BJ (cell line): ENCODE measurements at regions not wholly inside any gene's neighbourhood (a gene's known extent, or its start where the extent isn't known, plus 50 kb on each side); places are given as distances from the start of the nearest gene placed in this dataset.

ENCODE experiments used
- CTCF ChIA-PET: fragments of 350-600 bp; formaldehyde crosslinking; extraction: SDS; loops from one replicate; lab custom pipeline; 2021; ENCODE audit warnings: antibody characterized with exemption, inconsistent platforms; lab: Yijun Ruan, JAX
- POLR2A ChIA-PET: fragments of 300-600 bp; sonication (Branson Sonifier 250); formaldehyde crosslinking; extraction: SDS; loops from one replicate; lab custom pipeline; 2021; ENCODE audit warnings: antibody characterized with exemption; lab: Charles Lee
- DNase-seq: peaks from one replicate; pipeline ENCODE4 v3.0.0-alpha.2; 2011; ENCODE audit warnings: low read depth
- H3K27me3 ChIP-seq: 2 replicates; pipeline ENCODE4 v1.6.0; 2011; ENCODE audit warnings: low read length; ENCODE audit not compliant: control insufficient read depth, insufficient read depth
- H3K36me3 ChIP-seq: 2 replicates; pipeline ENCODE4 v1.5.1; 2011; ENCODE audit warnings: low read length; ENCODE audit not compliant: control insufficient read depth, insufficient read depth
- H3K4me3 ChIP-seq: 2 replicates; pipeline ENCODE4 v1.5.1; 2011; ENCODE audit warnings: low read depth, mild to moderate bottlenecking, control low read depth, low read length
- CTCF ChIP-seq: IDR thresholded peaks from 2 replicates; pipeline ENCODE4 v1.5.1; 2011; ENCODE audit warnings: low read depth, mild to moderate bottlenecking, control low read depth, inconsistent platforms, low read length, moderate library complexity; ENCODE audit not compliant: insufficient read depth

GRCh38 chr4:33085709-33086108, 2365.5 kb downstream of the PCDH7 start:
- no peak for TF ChIP-seq CTCF
- Histone ChIP-seq H3K36me3 (no peaks in the 10 kb centered on the region), H3K27me3 (no peaks in the 10 kb centered on the region), H3K4me3 (no peak overlapping the region)
- CTCF ChIA-PET, result interaction anchor here (0.7 kb wide), 1 partner anchor 28 kb away, joined by 3 read pairs; no protein-coding TSS in a partner anchor
- POLR2A ChIA-PET, result no interaction called here
- no peak for DNase-seq

GRCh38 chr4:33086331-33086925, 2366.3 kb downstream of the PCDH7 start:
- no peaks in the 10 kb centered on the region for H3K36me3 ChIP-seq
- ChIA-PET CTCF (interaction anchor here (0.7 kb wide), 1 partner anchor 28 kb away, joined by 3 read pairs; no protein-coding TSS in a partner anchor), POLR2A (no interaction called here)
- no peaks in the 10 kb centered on the region for H3K27me3 ChIP-seq
- no peak for TF ChIP-seq CTCF
- peak; percentile 43 for DNase-seq
- H3K4me3 ChIP-seq, result no peak overlapping the region

GRCh38 chr4:33088713-33089112, 2368.5 kb downstream of the PCDH7 start:
- CTCF ChIA-PET, result interaction anchor here (1.1 to 1.5 kb wide), 2 partner anchors 25 to 28 kb away, joined by 3 read pairs; no protein-coding TSS in a partner anchor
- H3K36me3 ChIP-seq, result no peaks in the 10 kb centered on the region
- no peak for TF ChIP-seq CTCF
- POLR2A ChIA-PET, result interaction anchor here (0.6 kb wide), 1 partner anchor 26 kb away, joined by 3 read pairs; no protein-coding TSS in a partner anchor
- no peak for DNase-seq
- H3K4me3 ChIP-seq, result no peak overlapping the region
- H3K27me3 ChIP-seq, result no peaks in the 10 kb centered on the region

- Histone ChIP-seq H3K36me3 (no peaks in the 10 kb centered on the region), H3K27me3 (no peaks in the 10 kb centered on the region), H3K4me3 (no peak overlapping the region)
- DNase-seq, result no peak
- POLR2A ChIA-PET, result no interaction called here
- CTCF ChIA-PET, result no interaction called here
- TF ChIP-seq CTCF, result no peak
These were observed 2370.7 kb downstream of the PCDH7 start for GRCh38 chr4:33090910-33091309.

GRCh38 chr4:33091961-33092360, 2371.8 kb downstream of the PCDH7 start:
- CTCF ChIA-PET, result interaction anchor here (1.3 kb wide), 1 partner anchor 26 kb away, joined by 3 read pairs; no protein-coding TSS in a partner anchor
- H3K36me3 ChIP-seq, result no peaks in the 10 kb centered on the region
- H3K27me3 ChIP-seq, result no peaks in the 10 kb centered on the region
- DNase-seq, result no peak
- TF ChIP-seq CTCF, result no peak
- POLR2A ChIA-PET, result no interaction called here
- no peak overlapping the region for H3K4me3 ChIP-seq
